RKO (cell line): ENCODE measurements at regions not wholly inside any gene's neighbourhood (a gene's known extent, or its start where the extent isn't known, plus 50 kb on each side); places are given as distances from the start of the nearest gene placed in this dataset.
"Not testable (repeated sequence)": the region's sequence is repeated elsewhere in the genome, so short reads cannot be mapped to it uniquely, and the experiment has no call there.

Experiments
- DNase-seq: peaks from one replicate; pipeline ENCODE4 v3.0.0-alpha.2; 2016; ENCODE audit warnings: low spot score

GRCh38 chr12:131274061-131274460, 320.4 kb downstream of the ADGRD1 start:
- DNase-seq = no peak

GRCh38 chr12:131274906-131275305, 321.2 kb downstream of the ADGRD1 start:
- no peak for DNase-seq

- no peak for DNase-seq
These were observed 322.1 kb downstream of the ADGRD1 start for GRCh38 chr12:131275824-131276223.

GRCh38 chr12:131276501-131277185, 322.9 kb downstream of the ADGRD1 start:
- no peak for DNase-seq

- DNase-seq = not testable (repeated sequence)
These were observed 323.7 kb downstream of the ADGRD1 start for GRCh38 chr12:131277186-131278091.

GRCh38 chr12:131278451-131279115, 324.9 kb downstream of the ADGRD1 start:
- DNase-seq = not testable (repeated sequence)

GRCh38 chr12:131279281-131279921, 325.7 kb downstream of the ADGRD1 start:
- no peak for DNase-seq

- no peak for DNase-seq
These were observed 326.7 kb downstream of the ADGRD1 start for GRCh38 chr12:131280426-131280825.

- no peak for DNase-seq
These were observed 327.3 kb downstream of the ADGRD1 start for GRCh38 chr12:131281016-131281415.

GRCh38 chr12:131282292-131283080, 328.8 kb downstream of the ADGRD1 start:
- no peak for DNase-seq

GRCh38 chr12:131283191-131283861, 329.6 kb downstream of the ADGRD1 start:
- DNase-seq = no peak

- DNase-seq = not testable (repeated sequence)
These were observed 330.4 kb downstream of the ADGRD1 start for GRCh38 chr12:131283862-131284825.

GRCh38 chr12:131284954-131285904, 331.5 kb downstream of the ADGRD1 start:
- DNase-seq = peak; percentile 7

- not testable (repeated sequence) for DNase-seq
These were observed 332.2 kb downstream of the ADGRD1 start for GRCh38 chr12:131285905-131286295.

- not testable (repeated sequence) for DNase-seq
These were observed 332.6 kb downstream of the ADGRD1 start for GRCh38 chr12:131286301-131286700.

GRCh38 chr12:131287015-131287937, 333.6 kb downstream of the ADGRD1 start:
- no peak for DNase-seq
